ENCODE measurements at regions not wholly inside any gene's neighbourhood (a gene's known extent, or its start where the extent isn't known, plus 50 kb on each side); places are given as distances from the start of the nearest gene placed in this dataset.

DNA sequence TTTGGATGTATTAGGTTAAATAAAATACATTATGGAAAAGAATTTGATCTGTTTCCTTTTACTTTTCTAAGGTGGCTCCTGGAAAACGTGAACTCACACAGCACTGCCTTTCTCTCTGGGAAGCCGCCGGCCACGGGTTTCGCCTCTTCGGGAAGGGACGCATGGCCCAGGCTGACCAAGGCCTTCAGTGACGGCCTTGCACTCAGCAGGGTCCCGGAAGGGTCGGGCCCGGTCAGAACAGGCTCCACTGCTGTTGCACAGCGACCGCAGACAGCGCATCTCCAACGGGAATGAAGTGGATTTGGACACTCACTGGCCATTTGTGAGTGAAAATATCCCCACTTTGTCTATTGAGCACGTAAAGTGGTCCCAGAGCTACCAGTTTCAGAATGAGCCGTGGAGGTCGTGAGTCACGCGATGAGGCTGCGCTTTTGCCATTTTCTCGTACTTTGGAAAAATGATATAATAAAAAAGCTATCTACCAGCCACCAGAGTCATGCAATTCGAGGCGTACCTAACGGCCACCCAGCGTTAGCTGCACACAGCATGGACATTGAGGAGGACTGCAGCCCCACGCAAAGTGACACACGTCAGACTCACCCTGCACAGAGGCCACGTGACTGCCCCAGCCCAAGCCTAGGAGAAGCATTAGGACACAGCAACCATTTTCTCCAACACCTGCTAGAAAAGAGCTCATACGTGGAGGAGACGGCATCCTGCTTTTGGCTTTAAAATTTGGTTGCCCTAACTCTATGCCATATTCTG lies 244.3 kb downstream of the TTLL2 start:
- DNase-seq, result no peak

DNA sequence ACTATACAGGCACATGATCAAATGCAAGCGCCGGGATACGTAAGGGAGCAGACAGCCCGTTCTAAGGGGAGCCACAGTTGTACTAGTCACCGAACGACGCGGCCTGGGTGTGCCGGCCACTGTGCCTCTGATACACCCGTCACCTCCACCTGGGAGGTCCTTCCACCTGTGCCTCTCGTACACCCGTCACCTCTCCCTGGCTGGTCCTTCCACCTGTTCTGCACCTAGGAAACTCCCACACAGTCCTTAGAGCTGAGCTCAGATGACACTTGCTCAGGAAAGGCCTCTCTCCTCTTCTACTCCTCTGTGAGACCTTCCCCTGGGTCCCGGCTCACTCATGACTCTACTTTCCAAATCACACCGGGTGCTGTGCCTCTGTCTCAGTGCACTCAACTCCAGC lies 245.0 kb downstream of the TTLL2 start:
- DNase-seq, result no peak

DNA sequence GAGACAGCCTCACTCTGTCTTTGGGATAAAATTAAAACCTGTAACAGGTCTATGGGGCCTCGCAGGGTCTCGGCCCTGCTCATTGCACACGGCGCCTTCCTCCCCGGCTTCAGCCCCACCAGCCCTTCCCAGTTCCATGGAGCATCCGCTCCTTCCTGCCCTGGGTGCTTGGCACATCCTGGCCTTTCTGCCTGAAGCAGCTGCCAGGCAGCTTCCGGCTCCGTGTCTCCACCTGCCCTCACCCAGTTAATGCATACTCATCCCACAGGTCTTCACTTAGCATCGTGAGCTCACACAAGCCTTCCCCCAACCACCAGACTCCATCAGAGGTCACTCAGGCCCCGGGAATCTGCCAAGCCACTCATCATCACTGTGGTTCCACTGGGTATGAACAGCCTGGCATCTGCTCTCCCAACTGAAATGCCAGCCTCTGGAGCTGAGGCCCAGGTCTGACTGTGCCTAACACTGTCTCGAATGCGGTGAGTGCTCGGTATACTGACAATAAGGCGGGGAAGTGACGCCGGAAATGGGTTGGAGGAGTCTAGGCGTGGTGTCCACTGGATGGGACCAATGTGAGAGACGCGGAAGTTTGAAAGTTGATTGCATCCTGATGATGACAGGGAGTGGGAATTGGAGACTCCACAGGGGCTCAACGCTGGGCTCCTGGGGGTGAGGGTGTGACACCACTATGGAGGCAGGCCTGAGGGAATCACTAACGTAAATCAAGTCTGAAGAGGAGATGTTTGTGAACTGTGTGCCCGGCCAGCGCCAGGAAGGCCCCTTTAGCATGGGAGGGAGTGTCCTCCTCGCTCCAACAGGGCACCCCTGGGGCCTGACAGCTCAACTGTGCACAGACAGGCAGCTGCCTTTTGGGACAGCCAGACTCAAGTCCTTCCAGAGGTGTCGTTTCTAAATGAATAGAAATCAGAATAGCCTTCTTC lies 245.8 kb downstream of the TTLL2 start:
- no peak for DNase-seq

DNA sequence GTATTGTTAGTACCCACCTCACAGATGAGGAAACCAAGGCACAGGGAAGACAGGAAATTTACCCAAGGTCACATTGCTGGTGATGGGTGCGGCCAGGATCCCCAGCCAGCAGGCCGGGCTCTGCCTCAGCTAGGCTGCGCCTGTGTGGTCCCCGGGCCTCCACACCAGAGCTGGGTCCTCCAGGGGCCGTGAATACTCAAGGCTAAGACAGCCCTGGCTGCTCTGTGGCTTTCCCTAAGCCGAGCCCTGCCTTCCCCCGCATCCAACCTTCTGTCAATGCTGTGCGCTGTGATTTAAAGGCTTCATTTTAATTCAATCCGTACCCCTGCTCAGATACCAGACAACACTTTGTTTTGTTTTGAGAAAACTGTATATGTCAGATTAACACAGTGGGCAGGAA lies 246.7 kb downstream of the TTLL2 start:
- DNase-seq, result no peak

DNA sequence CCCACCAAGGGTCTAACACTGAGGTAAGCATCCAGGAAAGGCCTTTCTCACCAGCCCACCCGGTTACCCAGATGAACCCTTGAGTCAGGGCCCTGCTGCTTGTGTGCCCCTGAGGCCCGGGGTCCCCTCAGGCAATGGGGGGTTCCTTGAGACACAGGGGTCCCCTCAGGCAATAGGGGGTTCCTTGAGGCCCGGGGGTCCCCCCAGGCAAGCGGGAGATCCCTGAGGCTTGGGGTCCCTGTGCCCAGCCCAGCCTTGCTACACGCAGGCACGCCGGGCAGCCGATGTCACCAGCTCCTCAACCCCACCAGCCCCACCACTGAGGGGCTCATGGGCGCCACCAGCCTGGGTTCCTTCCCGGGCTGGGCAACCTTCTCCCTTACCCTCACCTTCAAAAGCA lies 247.2 kb downstream of the TTLL2 start:
- DNase-seq, result no peak

DNA sequence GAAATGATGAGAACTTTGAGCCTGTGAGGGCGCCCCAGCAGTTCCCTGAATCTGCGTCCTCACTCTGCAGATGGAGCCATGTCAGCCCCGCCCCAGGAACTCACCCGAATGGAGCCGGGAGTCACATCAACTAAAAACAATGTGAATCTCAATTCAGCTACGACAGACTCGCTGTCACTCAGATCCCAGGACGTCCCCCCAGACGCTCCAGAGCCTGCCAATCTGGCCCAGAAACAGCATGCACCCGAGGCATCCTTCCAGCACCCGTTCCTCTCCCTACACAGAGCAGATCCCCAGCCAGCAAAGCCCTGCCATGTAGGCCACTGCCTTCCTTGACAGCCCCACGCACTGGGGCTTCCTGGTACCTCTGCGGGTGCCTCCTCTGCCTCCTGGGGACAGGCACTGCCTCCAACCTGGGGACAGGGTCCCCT lies 248.0 kb downstream of the TTLL2 start:
- no peak for DNase-seq

DNA sequence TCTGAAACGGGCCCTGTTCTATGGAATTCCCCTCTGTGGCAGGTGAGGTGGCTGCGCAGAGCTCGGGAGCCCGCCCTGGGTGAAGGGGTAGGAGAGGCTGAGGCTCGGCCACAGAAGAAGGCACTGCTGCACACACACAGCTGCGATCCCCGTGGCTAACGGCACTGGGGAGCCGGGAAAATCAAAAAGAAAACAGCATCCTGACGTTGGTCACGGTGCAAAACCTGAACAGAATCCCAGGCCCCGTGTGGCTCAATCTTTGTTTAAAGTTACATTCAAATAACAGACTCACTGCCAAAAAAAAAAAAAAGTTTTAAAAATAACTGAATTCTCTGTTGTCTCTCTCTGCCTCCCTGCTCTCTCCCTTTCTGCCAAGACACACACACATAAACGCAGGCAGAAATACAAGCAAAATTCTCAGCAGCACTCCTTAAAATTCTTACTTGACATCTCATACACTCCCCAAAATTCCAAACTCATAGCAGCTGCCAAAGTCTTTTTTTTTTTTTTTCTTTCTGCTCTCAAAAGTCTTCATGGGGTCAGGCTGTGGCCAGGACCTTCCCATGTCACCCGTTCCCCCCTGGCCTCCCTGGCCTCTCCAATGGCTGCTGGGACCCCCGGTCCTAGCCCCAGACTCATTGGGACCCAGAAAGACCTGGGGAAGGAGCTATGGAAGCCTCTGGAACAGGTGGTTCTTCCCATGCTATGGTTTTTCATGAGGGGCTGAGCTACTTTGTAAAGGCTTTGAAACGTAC lies 248.8 kb downstream of the TTLL2 start:
- DNase-seq, result no peak

DNA sequence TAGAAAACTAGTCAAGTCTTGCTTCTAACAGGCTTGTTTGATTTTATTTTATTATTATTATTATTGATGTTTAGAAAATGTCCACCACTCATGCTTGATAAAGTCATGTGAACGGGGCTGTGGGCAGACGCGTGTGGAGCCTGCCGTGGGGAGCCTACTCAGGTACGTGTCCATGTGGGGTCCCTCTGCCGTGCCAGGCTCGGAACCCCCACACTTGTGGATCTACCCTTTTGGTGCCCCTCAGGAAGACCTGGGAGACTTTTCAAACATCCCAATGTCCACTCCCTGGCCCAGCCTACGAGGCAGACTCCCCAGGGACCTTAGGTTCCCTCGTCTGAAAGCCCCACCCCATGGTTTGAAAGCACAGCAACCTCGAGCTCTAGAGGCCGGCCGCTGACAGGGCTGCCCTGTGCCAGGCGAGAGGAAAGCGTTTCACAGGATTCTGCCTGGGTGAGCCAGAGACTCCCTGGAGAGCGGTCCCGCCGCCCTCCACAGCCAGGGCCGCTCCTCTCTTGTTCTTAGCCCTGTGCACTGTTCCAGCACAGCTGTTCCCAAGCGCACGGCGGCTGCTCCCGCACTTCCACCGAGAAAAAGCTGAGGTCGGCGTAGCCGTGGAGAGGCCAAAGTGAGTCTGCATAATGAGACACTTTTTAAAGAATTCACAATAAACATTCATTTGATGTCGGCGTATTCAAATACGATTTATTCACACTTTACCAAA lies 249.7 kb downstream of the TTLL2 start:
- no peak for DNase-seq

DNA sequence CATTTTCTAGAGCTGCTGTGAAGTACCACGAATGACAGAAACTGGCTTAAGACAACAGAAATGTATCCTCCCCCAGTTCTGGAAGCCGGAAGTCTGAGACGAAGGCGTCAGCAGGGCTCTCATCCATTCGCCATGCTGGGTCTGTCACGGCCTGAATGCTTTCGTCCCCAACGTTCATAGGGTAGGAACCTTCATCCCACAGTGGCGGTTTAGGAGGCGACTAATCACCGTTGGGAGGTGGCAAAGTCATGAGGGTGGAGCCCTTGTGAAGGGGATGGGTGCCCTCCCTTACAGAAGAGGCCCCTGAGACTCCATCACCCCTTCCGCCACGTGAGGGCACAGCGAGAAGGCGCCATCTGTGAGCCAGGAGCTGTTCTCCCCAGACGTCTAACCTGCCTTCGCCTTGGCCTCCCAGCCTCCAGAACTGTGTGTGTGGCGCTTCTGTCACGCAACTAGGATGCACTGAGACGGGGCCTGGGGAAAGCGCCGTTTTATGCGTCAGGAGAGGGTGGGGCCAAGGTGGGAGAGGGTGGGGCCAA lies 250.3 kb downstream of the TTLL2 start:
- DNase-seq, result no peak

DNA sequence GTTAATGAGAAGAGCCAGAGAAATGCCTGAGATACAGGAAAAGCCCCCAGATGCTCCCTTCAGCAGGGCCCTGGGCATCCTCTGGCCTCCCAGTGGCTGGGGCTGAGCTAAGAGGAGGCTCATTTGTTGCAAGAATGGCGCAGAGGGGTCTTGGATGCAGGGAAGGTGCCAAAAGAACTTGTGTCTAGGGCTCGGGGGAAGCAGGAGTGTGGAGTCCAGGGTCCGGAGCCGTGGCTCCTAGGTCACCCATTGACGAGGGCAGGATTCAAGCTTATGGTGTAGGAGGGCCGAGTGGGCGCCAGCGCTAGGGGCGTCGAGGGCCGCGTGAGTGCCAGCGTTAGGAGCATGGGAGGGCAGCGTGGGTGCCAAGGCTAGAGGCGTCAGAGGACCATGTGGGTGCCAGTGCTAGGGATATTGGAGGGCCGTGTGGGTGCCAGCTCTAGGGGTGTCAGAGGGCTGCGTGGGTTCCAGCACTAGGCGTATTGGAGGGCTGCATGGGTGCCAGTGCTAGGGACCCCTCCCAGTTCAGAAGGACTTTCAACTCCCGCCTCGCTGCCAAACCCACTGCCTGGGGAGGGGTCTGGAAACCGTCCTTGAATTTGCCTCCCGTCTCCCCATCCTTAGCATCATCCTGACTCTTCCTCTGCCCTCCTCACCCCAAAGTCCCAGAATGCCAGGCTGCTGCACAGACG lies 250.5 kb upstream of the AFDN start:
- DNase-seq, result no peak

DNA sequence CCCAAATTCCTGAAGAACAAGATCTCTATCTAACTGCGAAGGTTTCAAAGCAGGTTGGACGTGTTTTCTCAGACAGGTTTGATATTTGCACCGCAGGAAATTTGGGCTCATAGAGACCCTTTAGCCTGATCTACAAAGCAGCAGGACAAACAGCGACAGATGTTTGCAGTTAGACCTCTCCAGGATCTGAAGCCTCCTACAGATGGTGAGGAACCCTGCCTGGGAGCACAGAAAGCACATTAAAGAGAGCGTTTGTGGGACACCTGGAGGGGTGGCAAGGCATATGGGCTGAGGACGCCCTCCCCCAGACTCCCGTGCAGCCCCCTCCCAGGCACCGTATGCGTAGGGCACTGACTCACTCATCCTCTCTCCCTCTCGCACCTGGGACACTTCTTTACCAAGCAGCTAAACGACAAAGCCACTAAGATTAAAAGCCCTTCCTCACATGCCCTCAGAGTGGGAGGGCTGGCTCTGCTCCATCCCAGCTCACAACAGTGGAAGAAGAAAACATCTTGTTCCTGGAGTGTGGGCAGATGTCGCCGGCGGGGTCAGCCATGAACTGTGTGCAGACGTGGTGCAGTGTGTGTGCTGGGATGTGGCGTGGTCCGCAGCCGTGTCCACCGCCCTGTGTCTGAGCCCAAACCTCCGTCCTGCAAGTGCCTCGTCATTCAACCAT lies 249.7 kb upstream of the AFDN start:
- DNase-seq, result no peak

DNA sequence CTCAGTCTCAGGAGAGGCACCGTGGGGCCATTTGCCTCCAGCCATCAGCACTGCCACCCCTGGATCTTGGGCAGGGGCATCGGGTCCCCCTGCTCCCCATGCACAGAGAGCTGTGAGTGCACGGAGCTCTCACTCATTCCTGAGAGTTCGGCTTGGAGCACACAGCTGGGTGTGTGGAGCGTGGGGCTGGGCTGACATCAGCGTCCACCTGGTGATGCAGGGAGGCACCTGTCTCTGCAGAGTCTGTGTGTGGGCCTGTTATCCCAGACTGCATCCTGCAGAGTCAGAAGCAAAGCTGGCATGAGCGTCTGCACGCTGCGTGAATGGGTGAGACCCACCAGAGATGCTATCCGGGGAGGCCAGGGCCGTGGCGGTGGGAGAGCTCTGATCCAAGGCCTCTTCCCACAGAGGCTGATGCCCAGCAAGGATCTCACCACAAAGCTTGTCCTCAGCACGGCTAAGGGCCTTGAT lies 248.8 kb upstream of the AFDN start:
- DNase-seq, result no peak

DNA sequence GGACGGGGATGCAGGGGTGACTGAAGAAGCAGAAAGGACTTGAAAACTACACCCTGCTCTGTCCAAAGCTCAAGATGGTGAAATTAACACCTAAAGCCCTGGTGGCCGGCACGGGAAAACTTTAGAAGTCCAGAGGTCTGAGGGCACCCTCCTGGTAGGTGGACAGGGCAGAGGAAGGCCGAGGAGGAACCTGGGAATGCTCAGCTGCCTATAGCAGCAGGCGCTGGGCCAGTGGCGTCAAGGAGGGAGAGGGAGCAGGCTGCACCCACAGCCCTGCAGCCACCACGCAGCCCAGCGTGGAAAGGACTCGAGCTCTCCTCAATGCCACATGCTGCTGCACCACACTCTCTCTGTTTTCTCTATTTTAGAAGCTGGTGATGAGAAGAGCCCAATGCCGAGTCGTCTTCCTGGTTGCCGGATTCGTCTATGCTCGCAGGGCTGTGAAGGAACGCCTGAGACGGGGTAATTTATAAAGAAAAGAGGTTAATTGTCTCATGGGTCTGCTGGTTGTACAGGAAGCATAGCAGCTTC lies 248.3 kb upstream of the AFDN start:
- DNase-seq, result no peak

DNA sequence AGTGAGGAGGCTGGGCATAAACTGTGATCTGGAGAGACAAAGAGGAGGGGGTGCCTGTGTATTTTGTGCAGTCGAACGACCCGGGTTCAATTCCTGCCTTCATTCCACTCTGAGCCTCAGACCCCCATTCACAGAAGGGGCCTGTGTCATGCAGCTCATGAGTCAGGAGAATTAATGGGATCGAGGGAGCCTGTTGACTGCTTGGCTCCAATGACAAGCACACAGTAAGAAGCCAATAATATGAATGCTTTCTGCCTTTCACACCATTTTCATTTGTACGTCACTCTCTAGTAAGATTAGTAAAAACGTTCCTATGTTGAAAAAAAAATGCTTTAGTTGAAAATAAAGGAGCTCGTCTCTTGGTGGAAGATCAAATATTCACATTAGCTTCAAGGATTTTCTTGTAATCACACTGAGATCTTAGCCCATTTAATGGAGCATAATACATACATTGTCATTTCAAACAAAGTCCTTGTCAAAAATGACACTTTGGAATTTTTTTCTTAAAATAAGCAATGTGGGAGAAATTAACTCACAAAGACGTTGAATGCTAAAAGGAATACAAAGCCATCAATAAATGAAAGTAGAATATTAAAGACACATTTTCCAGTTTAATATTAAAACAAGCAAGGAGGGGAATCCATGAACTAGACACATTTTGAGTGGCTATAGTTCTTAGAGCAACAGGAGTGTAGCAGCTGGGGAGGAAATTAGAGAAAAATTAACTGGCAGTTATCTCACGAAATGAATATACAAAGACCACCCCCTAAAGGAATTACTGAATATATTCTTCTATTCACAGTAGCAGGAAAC lies 246.7 kb upstream of the AFDN start:
- no peak for DNase-seq

DNA sequence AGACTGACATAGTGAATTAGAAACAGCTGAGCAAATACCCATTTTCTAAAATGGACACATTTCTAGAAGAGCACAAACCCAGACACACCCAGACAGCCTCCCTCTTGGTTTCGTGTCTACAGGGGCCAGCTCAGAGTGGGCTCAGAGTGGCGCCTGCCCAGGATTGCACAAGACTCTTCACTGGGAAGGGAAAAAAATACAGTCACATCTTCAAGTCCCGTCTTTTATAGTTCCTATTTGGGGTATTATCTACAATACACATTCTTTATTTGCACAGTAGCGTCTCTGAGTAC lies 246.1 kb upstream of the AFDN start:
- peak; percentile 1 for DNase-seq

DNA sequence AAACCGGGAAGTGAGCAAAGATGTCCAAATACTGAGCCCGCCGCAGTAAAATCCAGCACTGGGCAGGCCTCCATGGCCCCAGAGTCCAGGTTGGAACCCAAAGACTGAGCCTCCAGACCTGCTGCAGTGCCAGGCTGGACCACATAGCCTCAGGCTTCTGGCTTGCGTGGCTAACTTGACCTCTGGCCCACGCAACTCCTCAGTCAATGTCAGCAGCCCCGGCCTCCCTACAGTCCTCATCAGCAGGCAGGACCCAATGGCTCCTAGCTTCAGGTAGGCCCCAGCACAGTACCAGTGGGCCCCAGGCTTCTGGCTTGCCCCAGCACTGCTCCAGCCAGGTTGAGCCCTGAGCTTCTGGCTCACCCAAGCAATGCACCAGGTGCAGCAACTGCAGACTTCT lies 245.1 kb upstream of the AFDN start:
- DNase-seq, result no peak

DNA sequence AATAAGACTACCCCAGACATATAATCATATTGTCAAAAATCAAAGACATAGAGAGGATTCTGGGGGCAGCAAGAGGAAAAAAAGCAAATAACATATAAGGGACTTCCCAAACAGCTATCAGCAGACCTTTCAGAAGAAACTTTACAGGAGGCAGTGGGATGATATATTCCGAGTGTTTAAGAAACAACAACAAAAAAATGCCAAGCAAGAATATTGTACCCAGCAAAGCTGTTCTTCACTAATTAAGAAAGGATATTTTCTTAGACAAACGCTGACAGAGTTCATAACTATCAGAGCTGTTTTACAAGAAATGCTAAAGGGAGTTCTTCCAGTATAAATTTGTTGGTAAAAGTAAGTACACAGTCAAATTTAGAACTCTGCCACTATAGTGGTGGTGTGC lies 243.3 kb upstream of the AFDN start:
- no peak for DNase-seq

DNA sequence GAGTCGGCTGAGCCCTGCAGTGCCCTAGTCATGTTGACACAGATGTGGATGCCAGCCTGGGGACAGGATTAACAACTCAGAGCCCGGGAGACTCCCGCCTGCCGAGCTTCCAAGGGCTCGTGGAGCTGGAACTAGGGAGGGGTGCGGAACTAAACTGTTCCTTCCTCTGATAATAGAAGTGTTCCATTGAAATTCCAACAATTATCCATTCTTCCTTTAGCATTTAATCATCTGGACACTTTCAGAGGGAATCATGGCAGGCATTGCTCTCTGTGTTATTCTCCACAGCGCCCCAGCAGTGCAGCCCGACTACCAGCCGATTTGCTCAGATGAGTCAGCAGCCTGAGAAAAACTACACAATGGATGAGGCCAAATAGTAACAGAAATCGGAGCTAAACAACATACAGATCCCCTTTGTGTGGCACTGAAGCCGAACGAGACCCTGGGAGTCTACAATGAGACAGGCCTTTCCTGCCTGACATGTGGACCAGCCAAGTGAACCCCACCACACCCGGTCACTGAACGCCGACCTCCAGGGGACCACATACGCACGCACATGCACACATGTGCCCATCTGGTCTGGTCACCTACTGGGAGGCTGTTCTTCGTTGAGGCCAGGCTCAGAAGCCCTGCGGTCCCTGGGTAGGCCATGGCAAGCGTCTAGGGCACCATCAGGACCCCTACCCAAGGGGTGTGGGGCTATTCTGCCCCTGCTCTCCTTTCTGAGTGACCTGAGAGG lies 238.4 kb upstream of the AFDN start:
- no peak for DNase-seq

DNA sequence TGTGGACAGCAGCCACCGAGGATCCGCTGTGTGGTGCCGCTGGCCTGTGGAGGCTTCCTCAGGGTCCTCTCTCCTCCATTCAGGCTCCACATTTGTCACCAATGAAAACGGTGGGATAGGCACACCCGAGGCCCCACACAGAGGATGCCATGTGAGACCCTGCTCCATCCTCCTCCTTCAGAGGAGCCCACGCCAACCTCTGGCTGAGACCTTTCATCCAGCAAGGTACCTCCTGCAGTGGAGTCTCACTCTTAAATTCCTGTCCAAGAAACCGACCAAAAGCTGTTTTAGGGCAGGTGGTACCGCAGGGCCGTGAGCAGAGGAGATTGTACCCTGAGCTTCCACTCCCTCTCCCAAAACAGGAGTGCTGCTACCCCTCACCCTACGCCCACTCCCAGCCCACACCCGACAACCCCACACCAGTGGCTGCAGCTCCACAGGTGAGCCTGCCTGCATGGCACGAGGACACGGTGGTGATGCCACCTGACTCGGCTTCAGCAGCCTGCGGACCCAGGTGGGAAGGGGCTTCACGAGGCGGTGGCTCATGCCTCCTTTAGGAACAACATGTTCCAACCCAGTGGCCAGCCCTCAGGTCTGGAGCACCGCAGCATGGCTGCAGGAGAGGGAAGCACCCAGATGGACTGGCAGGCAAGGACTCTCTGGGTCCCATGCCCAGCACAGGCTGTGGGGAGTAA lies 237.6 kb upstream of the AFDN start:
- DNase-seq, result no peak

Data from NCI-H510A treated with DMSO at 0.1 percent for 48 hours (cell line).